ENCODE measurements at regions not wholly inside any gene's neighbourhood (a gene's known extent, or its start where the extent isn't known, plus 50 kb on each side); places are given as distances from the start of the nearest gene placed in this dataset.

DNA sequence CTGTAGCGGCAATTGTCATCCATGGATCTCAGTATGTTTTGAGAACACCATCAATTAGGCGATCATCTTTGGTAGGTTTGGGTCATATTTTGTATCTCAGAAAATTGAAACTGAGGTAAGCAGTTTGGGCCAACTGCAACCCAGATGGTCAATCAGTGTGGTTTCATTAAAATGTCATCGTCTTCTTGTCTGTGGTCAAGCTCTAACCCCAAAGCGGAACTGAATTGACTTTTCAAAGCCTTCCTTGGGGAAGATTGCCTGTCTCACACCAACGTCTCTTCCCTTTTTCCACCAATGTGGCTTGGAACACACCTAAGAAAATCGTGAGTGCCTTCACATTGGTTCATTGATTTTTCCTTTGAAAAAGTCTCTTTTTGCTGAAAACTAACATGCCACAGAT, 56.3 kb upstream of the UBAC2 start:
- DNase-seq (ENCODE audit: extremely low read depth in 1 of 11, low read depth in 9 of 11, low spot score in 4 of 11) = no peak

DNA sequence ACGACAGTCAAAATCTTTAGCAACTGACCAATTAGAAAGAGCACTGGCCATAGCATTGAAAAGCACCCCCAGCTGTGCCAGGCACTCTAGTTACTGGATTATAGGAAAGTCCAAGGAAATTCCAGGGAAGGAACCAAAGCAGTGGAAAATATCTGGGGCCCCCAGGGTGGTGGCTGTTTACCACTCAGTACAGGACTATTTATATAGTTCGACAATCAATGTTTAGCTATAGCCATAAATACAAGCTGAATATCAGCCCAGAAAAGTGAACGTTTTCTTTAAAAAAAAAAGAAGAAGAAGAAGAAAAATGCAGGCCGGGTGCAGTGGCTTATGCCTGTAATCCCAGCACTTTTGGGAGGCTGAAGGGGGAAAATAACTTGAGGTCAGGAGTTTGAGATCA, 55.2 kb upstream of the UBAC2 start:
- DNase-seq (ENCODE audit: extremely low read depth in 1 of 11, low read depth in 9 of 11, low spot score in 4 of 11) = no peak

DNA sequence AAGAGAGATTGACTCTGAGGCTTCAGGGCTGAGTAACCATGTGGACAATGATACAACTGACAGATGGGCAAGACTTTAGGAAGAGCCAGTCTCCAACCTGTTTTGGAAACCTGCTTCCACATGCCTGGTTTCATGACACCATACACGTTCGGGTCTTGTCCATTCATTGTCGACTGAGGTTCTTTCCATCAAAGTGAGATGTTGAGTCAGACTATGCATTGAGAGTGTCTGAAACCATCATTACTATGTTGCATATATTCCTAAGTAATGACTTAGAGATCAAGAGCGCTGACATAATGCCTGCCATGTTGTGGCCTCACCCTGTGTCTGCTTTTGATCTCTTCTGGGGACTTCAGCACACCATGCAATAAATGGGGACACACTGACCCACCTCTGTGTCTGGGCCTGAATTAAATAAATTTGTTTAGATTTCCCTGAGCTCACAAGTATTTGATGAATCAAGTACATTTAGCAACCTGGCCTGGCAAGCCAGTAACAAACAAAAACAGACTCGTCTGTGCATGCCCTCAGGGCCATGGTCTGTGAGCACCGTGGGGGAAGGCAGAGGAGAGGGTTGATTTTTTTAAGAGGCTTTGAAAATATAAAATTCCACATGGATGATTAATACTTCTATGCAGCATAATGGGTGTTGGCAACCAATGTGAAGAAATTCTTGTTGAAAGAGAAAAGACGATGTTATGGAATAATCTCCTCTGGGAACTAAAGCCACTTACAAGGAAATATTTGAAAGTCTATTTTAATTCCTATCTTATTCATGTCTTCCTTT, 49.9 kb upstream of the UBAC2 start:
- no peak for DNase-seq (ENCODE audit: extremely low read depth in 1 of 11, low read depth in 9 of 11, low spot score in 4 of 11)

Measured in renal cortex interstitium (tissue), 11 donors.